SK-N-SH (cell line): ENCODE measurements at regions not wholly inside any gene's neighbourhood (a gene's known extent, or its start where the extent isn't known, plus 50 kb on each side); places are given as distances from the start of the nearest gene placed in this dataset.

ENCODE experiments used
- CTCF ChIA-PET: fragments of 300-600, 350-600 bp; formaldehyde crosslinking; extraction: SDS; loops from one replicate; lab custom pipeline; 2021; lab: Yijun Ruan, JAX
- POLR2A ChIA-PET: fragments of 350-600 bp; sonication (Branson Sonifier 250); formaldehyde crosslinking; extraction: SDS; loops from one replicate; lab custom pipeline; 2020; ENCODE audit warnings: antibody characterized with exemption, inconsistent platforms; lab: Yijun Ruan, JAX
- DNase-seq: peaks from one replicate; pipeline ENCODE4 v3.0.0; 2012
- H2AFZ ChIP-seq: fragments of 200-600 bp; sonication (generic); 2 replicates; pipeline ENCODE4 v1.8.1; 2016; ENCODE audit warnings: antibody characterized with exemption, mild to moderate bottlenecking, low read depth
- H3F3A ChIP-seq: fragments of 200-600 bp; sonication (generic); replicated peaks from 2 replicates; pipeline ENCODE3; 2016; ENCODE audit warnings: antibody characterized with exemption, mild to moderate bottlenecking; ENCODE audit not compliant: insufficient read depth
- H3K27ac ChIP-seq, 2 experiments: fragments of 200-500 bp in 1 of 2; fragments of 200-600 bp in 1 of 2; sonication (Bioruptor generic) in 1 of 2; sonication (generic), shearing (Covaris generic) in 1 of 2; 2 replicates each; pipeline versions ENCODE4 v1.5.1 to v1.6.1; 2014 to 2016; ENCODE audit warnings: low read depth in 2 of 2, inconsistent platforms in 1 of 2, low read length in 1 of 2, mild to moderate bottlenecking in 1 of 2, mixed read lengths in 1 of 2
- H3K27me3 ChIP-seq: fragments of 200-600 bp; sonication (generic), shearing (Covaris generic); 2 replicates; pipeline ENCODE4 v1.6.1; 2016; ENCODE audit warnings: mixed run types; ENCODE audit not compliant: insufficient read depth
- H3K36me3 ChIP-seq, 2 experiments: fragments of 200-500 bp in 1 of 2; fragments of 200-600 bp in 1 of 2; sonication (Bioruptor generic) in 1 of 2; sonication (generic) in 1 of 2; replicated peaks in 1 of 2; 2 replicates each; pipeline versions ENCODE3 to v1.5.1; 2014 to 2016; ENCODE audit warnings: low read length in 1 of 2, mild to moderate bottlenecking in 1 of 2; ENCODE audit not compliant: insufficient read depth in 2 of 2, control insufficient read depth in 1 of 2
- H3K4me1 ChIP-seq, 2 experiments: fragments of 200-500 bp in 1 of 2; fragments of 200-600 bp in 1 of 2; sonication (Bioruptor generic) in 1 of 2; sonication (generic), shearing (Covaris generic) in 1 of 2; 2 replicates each; pipeline versions ENCODE4 v1.5.1 to v1.6.1; 2014 to 2016; ENCODE audit warnings: low read depth in 1 of 2, low read length in 1 of 2, mixed run types in 1 of 2; ENCODE audit not compliant: insufficient read depth in 2 of 2, control insufficient read depth in 1 of 2
- H3K4me2 ChIP-seq: fragments of 200-600 bp; sonication (generic), shearing (Covaris generic); 2 replicates; pipeline ENCODE4 v1.6.1; 2017; ENCODE audit warnings: mixed run types
- H3K4me3 ChIP-seq, 2 experiments: fragments of 200-500 bp in 1 of 2; fragments of 200-600 bp in 1 of 2; sonication (Bioruptor generic) in 1 of 2; sonication (generic), shearing (Covaris generic) in 1 of 2; 2 replicates each; pipeline versions ENCODE4 v1.5.1 to v1.8.1; 2014 to 2016; ENCODE audit warnings: low read depth in 2 of 2, inconsistent platforms in 1 of 2, low read length in 1 of 2, mild to moderate bottlenecking in 1 of 2, mixed read lengths in 1 of 2, moderate library complexity in 1 of 2
- H3K79me2 ChIP-seq: fragments of 200-600 bp; sonication (generic); 2 replicates; pipeline ENCODE4 v1.8.1; 2017; ENCODE audit warnings: mild to moderate bottlenecking; ENCODE audit not compliant: insufficient read depth
- H3K9ac ChIP-seq: fragments of 200-600 bp; sonication (generic); 2 replicates; pipeline ENCODE4 v1.6.1; 2017; ENCODE audit warnings: mixed run types
- H3K9me2 ChIP-seq: fragments of 200-600 bp; sonication (generic); 2 replicates; pipeline ENCODE4 v1.6.1; 2017; ENCODE audit warnings: mixed run types
- H3K9me3 ChIP-seq: fragments of 200-600 bp; sonication (generic); 2 replicates; pipeline ENCODE4 v1.6.1; 2017; ENCODE audit warnings: mixed run types, mild to moderate bottlenecking, moderate library complexity
- H4K20me1 ChIP-seq: fragments of 200-600 bp; sonication (generic); 2 replicates; pipeline ENCODE4 v1.6.1; 2017; ENCODE audit warnings: mild to moderate bottlenecking, mixed run types; ENCODE audit not compliant: insufficient read depth
- CHD2 ChIP-seq: fragments of 150-350 bp; IDR thresholded peaks from 2 replicates; pipeline ENCODE4 v1.6.1; 2018; ENCODE audit warnings: low read length; ENCODE audit not compliant: partially characterized antibody
- ELF1 ChIP-seq: IDR thresholded peaks from 2 replicates; pipeline ENCODE4 v1.4.0; 2012
- EP300 ChIP-seq, 2 experiments: IDR thresholded peaks; 2 replicates each; pipeline versions ENCODE4 v1.4.0 to v1.6.1; 2012; ENCODE audit warnings: borderline replicate concordance in 1 of 2, low read depth in 1 of 2, low read length in 1 of 2
- FOSL2 ChIP-seq: IDR thresholded peaks from 2 replicates; pipeline ENCODE4 v1.4.0; 2012; ENCODE audit warnings: low read depth, mild to moderate bottlenecking, moderate library complexity, borderline replicate concordance
- JUND ChIP-seq: IDR thresholded peaks from 2 replicates; pipeline ENCODE4 v1.4.0; 2012
- MEF2A ChIP-seq: IDR thresholded peaks from 2 replicates; pipeline ENCODE4 v1.4.0; 2012; ENCODE audit warnings: low read depth, borderline replicate concordance
- NFIC ChIP-seq: IDR thresholded peaks from 2 replicates; pipeline ENCODE4 v1.4.0; 2012; ENCODE audit warnings: borderline replicate concordance
- POLR2AphosphoS5 ChIP-seq: IDR thresholded peaks from 2 replicates; pipeline ENCODE4 v1.6.1; 2012; ENCODE audit warnings: low read depth, low read length
- RAD21 ChIP-seq: IDR thresholded peaks from 2 replicates; pipeline ENCODE4 v1.6.1; 2012; ENCODE audit warnings: mild to moderate bottlenecking, low read length
- RCOR1 ChIP-seq: fragments of 150-350 bp; IDR thresholded peaks from 2 replicates; pipeline ENCODE4 v1.6.1; 2017; ENCODE audit warnings: antibody characterized with exemption, low read length
- RFX5 ChIP-seq: IDR thresholded peaks from 2 replicates; pipeline ENCODE4 v1.6.1; 2012; ENCODE audit warnings: mild to moderate bottlenecking, improper control_type of control experiment, low read length
- RXRA ChIP-seq: IDR thresholded peaks from 2 replicates; pipeline ENCODE4 v1.4.0; 2012; ENCODE audit warnings: low read depth, mild to moderate bottlenecking, borderline replicate concordance
- SIN3A ChIP-seq: IDR thresholded peaks from 2 replicates; pipeline ENCODE4 v1.6.1; 2012; ENCODE audit warnings: low read depth, mild to moderate bottlenecking, low read length, moderate library complexity, borderline replicate concordance
- SMC3 ChIP-seq: IDR thresholded peaks from 2 replicates; pipeline ENCODE4 v1.6.1; 2012; ENCODE audit warnings: low read depth, low read length, improper control_type of control experiment
- TAF1 ChIP-seq: IDR thresholded peaks from 2 replicates; pipeline ENCODE4 v1.6.1; 2012; ENCODE audit warnings: low read depth, mild to moderate bottlenecking, low read length, moderate library complexity, borderline replicate concordance
- TCF12 ChIP-seq: IDR thresholded peaks from 2 replicates; pipeline ENCODE4 v1.4.0; 2012
- TEAD4 ChIP-seq: IDR thresholded peaks from 2 replicates; pipeline ENCODE4 v1.4.0; 2012; ENCODE audit warnings: mild to moderate bottlenecking, borderline replicate concordance; ENCODE audit not compliant: insufficient read depth
- WGBS: methylation state at CpG from one replicate; pipeline ENCODE4 v1.1.6; 2017; ENCODE audit warnings: low lambda C conversion rate; 5-methylcytosine and 5-hydroxymethylcytosine counted together
- TF ChIP-seq, protein P1 (sequence below): fragments of 200-600 bp; sonication (generic); IDR thresholded peaks from 2 replicates; pipeline ENCODE4 v1.6.1; 2017; ENCODE audit warnings: antibody characterized with exemption, mild to moderate bottlenecking, moderate library complexity
- TF ChIP-seq, protein P2 (sequence below): IDR thresholded peaks from 2 replicates; pipeline ENCODE4; 2012

DNA sequence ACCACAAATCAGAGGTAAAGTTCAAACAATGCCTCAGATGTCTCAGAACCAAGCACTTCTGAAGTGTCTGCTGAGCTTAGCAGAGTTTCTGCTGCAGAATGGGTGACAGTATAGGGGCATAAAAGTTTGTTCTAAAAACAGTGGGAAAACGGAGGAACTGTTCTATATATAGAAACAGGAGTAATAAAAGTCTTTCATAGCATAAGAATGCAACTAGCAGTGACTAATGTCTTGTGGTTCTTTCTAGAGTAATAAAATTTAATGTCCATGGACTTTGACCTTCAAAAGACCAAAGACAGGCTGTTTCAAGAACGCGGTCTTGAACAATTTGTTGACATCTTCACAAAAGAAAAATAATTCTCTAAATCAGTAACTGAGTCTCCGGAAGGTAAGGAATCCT lies 107.5 kb upstream of the FAR2 start:
- H2AFZ ChIP-seq = peak overlapping the region; percentile 60; the same call in 1 of the 2 replicates
- no peaks in the 10 kb centered on the region for H3K36me3 ChIP-seq
- ChIA-PET POLR2A (no interaction called here), CTCF (no interaction called here)
- peak overlapping the region in 1 of 2 experiments; percentile 92; a peak in 2 of 4 replicates for H3K27ac ChIP-seq
- H3K9me2 ChIP-seq = no peaks in the 10 kb centered on the region
- peak overlapping the region; percentile 43; the same call in 1 of the 2 replicates for H3K9ac ChIP-seq
- H3K4me1 ChIP-seq = peaks cover 19% of the 10 kb centered on the region in 2 experiments
- no peaks in the 10 kb centered on the region for H3K27me3 ChIP-seq
- WGBS = 20% methylated on average over 4 of the region's 4 CpGs
- DNase-seq = no peak
- H3K4me2 ChIP-seq = peak overlapping the region; percentile 40; the same call in 1 of the 2 replicates
- TF ChIP-seq TEAD4 (peak; percentile 51; the same call in 1 of the 2 replicates), MEF2A (peak; percentile 96), SIN3A (no peak), FOSL2 (peak; percentile 65), ELF1 (no peak), POLR2AphosphoS5 (peak; percentile 26; the same call in 1 of the 2 replicates), TCF12 (peak; percentile 70), RXRA (peak; percentile 32; the same call in 1 of the 2 replicates), RCOR1 (no peak), TAF1 (no peak), SMC3 (no peak), RFX5 (no peak), CHD2 (no peak), JUND (peak; percentile 57), EP300 (IDR thresholded peaks at IDR 0.05; ENCODE audit: borderline replicate concordance in 1 of 2, low read depth in 1 of 2, low read length in 1 of 2) (peak in 1 of 2 experiments; percentile 56; a peak in 1 of 4 replicates), RAD21 (no peak), NFIC (peak; percentile 15; the same call in 1 of the 2 replicates)
- TF ChIP-seq, protein P1, sequence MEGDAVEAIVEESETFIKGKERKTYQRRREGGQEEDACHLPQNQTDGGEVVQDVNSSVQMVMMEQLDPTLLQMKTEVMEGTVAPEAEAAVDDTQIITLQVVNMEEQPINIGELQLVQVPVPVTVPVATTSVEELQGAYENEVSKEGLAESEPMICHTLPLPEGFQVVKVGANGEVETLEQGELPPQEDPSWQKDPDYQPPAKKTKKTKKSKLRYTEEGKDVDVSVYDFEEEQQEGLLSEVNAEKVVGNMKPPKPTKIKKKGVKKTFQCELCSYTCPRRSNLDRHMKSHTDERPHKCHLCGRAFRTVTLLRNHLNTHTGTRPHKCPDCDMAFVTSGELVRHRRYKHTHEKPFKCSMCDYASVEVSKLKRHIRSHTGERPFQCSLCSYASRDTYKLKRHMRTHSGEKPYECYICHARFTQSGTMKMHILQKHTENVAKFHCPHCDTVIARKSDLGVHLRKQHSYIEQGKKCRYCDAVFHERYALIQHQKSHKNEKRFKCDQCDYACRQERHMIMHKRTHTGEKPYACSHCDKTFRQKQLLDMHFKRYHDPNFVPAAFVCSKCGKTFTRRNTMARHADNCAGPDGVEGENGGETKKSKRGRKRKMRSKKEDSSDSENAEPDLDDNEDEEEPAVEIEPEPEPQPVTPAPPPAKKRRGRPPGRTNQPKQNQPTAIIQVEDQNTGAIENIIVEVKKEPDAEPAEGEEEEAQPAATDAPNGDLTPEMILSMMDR = no peak
- TF ChIP-seq, protein P2, sequence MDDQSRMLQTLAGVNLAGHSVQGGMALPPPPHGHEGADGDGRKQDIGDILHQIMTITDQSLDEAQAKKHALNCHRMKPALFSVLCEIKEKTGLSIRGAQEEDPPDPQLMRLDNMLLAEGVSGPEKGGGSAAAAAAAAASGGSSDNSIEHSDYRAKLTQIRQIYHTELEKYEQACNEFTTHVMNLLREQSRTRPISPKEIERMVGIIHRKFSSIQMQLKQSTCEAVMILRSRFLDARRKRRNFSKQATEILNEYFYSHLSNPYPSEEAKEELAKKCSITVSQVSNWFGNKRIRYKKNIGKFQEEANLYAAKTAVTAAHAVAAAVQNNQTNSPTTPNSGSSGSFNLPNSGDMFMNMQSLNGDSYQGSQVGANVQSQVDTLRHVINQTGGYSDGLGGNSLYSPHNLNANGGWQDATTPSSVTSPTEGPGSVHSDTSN = peak; percentile 66
- no peaks in the 10 kb centered on the region for H3K79me2 ChIP-seq
- no peak overlapping the region for H3K4me3 ChIP-seq
- no peaks in the 10 kb centered on the region for H4K20me1 ChIP-seq
- no peaks in the 10 kb centered on the region for H3K9me3 ChIP-seq
- peaks cover 22% of the 10 kb centered on the region for H3F3A ChIP-seq
